D721Med (cell line): ENCODE measurements at regions not wholly inside any gene's neighbourhood (a gene's known extent, or its start where the extent isn't known, plus 50 kb on each side); places are given as distances from the start of the nearest gene placed in this dataset.

Experiments used
- DNase-seq: peaks from one replicate; pipeline ENCODE4 v3.0.0; 2011; ENCODE audit warnings: low spot score; ENCODE audit not compliant: insufficient read length
- FAIRE-seq: peaks from 2 replicates; lab custom pipeline; 2011; peaks lifted over from hg19 to GRCh38; lab: Jason Lieb, UNC
- CTCF ChIP-seq: IDR thresholded peaks from 2 replicates; pipeline ENCODE4 v1.5.1; 2012; ENCODE audit warnings: mild to moderate bottlenecking, control low read depth; ENCODE audit not compliant: insufficient read depth; ENCODE audit errors: missing control alignments

GRCh38 chr12:94048757-94049156 lies 99.6 kb upstream of the PLXNC1 start:
- FAIRE-seq (no peak), DNase-seq (no peak)
- no peak for TF ChIP-seq CTCF

- FAIRE-seq (no peak), DNase-seq (no peak)
- no peak for TF ChIP-seq CTCF
Observed at GRCh38 chr12:94049718-94050117, 98.7 kb upstream of the PLXNC1 start.

GRCh38 chr12:94053676-94054075 lies 94.7 kb upstream of the PLXNC1 start:
- no peak for FAIRE-seq

GRCh38 chr12:94055528-94055927 lies 92.8 kb upstream of the PLXNC1 start:
- FAIRE-seq (no peak), DNase-seq (no peak)

More at GRCh38 chr12:94053676-94054075, 94.7 kb upstream of the PLXNC1 start:
- DNase-seq, result no peak
- TF ChIP-seq CTCF, result no peak

DNA sequence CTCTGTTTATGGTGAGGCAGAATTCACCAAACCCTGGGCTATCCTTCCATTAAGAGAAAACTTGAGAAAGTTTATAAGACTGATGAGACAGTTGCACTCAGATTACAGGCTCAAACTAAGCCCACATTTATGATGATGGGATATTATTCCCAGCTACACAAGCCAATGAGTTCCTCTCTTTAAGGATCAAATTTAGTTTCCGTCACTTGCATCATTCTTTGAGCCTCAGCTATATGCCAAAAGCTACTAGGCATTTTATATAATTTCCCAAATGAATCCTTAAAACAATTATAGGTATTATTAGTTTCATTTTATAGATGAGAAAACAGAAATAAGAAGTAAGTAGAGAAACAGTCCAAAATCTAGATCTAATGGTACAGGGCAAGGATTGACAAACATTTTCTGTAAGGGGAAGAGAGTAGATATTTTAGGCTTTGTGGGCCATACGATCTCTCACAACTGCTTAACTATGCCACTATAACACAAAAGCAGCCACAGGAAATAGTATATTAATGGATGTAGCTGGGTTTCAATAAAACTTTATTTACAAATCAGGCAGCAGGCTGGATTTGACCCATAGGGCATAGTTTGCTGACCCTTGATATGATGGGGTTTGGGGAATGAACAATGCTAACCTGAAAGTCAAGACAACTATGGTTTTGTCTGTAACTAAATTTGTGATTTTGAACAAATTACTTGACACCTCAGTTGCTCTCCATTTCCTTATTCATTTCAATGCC lies 91.8 kb upstream of the PLXNC1 start:
- no peak for TF ChIP-seq CTCF
- no peak for FAIRE-seq

More at GRCh38 chr12:94055528-94055927, 92.8 kb upstream of the PLXNC1 start:
- TF ChIP-seq CTCF, result no peak

DNA sequence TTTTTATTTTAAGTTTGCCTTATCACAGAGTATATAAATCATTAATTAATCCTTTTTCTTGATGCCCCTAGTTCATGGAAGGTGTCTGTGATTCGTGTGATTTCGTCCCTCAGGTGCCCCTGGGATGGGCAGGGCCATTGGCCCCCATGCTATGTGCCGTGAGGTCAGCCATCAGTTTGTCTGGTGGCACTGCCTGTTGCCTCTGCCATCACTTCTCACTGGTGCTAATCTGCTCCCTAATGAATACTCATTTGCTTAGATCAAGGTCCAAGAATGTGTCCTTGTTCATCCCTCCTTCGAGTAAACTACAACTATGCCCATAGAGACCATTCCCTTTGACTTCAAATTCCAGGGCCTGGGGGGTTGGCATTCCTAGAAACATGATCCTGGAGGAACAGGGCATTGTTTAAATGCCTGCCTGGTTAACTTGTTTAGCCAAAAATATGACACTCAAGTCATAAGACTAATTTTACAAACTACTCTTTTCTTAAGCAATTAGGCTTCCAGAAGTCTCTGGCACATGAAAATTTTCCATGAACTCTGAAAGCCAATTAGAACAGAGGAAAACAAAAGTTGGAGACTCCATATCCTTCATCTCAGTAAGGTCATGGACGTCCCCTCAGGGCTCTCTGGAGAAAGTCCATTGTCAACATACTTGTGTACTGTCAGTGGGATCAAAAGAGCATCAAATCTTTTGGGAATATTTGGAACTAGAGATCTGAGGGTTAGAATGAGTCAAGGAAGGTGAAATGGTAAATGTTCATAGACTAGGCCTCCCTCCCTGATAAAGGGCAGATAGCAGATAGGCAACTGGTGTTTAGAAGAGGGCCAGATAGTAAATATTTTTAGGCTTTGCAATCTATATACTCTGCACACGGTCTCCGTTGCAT lies 90.9 kb upstream of the PLXNC1 start:
- DNase-seq (no peak), FAIRE-seq (no peak)
- TF ChIP-seq CTCF, result no peak

More for the DNA sequence above, 91.8 kb upstream of the PLXNC1 start:
- DNase-seq, result no peak
